ENCODE measurements at regions not wholly inside any gene's neighbourhood (a gene's known extent, or its start where the extent isn't known, plus 50 kb on each side); places are given as distances from the start of the nearest gene placed in this dataset.

DNA sequence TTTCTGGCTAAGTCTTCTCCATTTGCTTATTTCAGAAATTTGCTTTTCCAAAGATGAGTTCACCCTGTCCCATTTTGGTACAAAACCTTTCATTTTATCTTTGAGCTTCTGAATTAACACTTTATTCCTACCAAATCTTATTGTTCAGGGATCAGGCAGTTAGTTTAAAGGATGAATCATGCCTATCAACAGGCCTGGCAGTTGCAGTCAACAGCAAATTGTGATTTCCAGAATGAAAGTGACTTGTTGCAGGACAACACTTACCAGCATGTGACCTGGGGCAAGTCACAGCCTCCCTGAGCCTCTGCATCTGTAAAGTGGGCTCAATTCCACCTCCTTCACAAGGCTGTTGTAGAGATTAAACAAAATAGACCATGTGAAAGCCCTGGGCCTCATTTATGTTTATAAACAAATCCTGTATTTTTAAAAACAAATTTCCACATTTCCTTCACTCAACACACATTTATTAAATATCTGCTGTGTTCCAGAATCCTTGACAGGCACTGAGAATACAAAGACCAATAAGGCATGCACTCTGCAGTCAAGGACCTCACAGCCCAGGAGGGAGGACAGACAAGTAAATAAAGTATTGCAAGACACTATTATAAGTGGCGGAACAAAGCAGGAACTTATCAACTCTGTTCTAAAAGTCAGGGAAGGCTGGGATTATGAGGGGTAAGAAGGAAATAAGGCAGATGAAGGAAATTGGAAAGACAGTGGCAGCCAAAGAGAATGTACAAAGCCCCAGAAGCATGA, 359.1 kb upstream of the IL12A start:
- TF ChIP-seq, protein P1, sequence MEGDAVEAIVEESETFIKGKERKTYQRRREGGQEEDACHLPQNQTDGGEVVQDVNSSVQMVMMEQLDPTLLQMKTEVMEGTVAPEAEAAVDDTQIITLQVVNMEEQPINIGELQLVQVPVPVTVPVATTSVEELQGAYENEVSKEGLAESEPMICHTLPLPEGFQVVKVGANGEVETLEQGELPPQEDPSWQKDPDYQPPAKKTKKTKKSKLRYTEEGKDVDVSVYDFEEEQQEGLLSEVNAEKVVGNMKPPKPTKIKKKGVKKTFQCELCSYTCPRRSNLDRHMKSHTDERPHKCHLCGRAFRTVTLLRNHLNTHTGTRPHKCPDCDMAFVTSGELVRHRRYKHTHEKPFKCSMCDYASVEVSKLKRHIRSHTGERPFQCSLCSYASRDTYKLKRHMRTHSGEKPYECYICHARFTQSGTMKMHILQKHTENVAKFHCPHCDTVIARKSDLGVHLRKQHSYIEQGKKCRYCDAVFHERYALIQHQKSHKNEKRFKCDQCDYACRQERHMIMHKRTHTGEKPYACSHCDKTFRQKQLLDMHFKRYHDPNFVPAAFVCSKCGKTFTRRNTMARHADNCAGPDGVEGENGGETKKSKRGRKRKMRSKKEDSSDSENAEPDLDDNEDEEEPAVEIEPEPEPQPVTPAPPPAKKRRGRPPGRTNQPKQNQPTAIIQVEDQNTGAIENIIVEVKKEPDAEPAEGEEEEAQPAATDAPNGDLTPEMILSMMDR (IDR thresholded peaks at IDR 0.05; ENCODE audit: low read depth, low read length): no peak
- TF ChIP-seq POLR2A (IDR thresholded peaks at IDR 0.05; ENCODE audit: extremely low read depth, insufficient read length) (no peak), MYC (IDR thresholded peaks at IDR 0.05; ENCODE audit: low read depth, low read length) (no peak)
- TF ChIP-seq, protein P2, sequence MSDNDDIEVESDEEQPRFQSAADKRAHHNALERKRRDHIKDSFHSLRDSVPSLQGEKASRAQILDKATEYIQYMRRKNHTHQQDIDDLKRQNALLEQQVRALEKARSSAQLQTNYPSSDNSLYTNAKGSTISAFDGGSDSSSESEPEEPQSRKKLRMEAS (IDR thresholded peaks at IDR 0.05; ENCODE audit: low read depth, low read length): no peak

Measured in NB4 (cell line).